OCI-LY7 (cell line): ENCODE measurements at regions not wholly inside any gene's neighbourhood (a gene's known extent, or its start where the extent isn't known, plus 50 kb on each side); places are given as distances from the start of the nearest gene placed in this dataset.

Source experiments
- CTCF ChIP-seq: fragments of 200-600 bp; sonication (generic); conservative IDR thresholded peaks from 2 replicates; pipeline ENCODE4 v1.5.1; 2014; ENCODE audit warnings: mild to moderate bottlenecking, antibody characterized with exemption, low read length, moderate library complexity, mixed read lengths
- EZH2phosphoT487 ChIP-seq: fragments of 200-600 bp; sonication (generic); IDR thresholded peaks from 2 replicates; pipeline ENCODE4 v1.6.1; 2018; ENCODE audit warnings: low read depth, borderline replicate concordance, mild to moderate bottlenecking, mixed run types, antibody characterized with exemption, low read length, moderate library complexity, mixed read lengths

- no peak for TF ChIP-seq CTCF
- TF ChIP-seq EZH2phosphoT487, result no peak
Observed at GRCh38 chr6:55950071-55950814, 74.9 kb upstream of the BMP5 start.
